ENCODE measurements at regions not wholly inside any gene's neighbourhood (a gene's known extent, or its start where the extent isn't known, plus 50 kb on each side); places are given as distances from the start of the nearest gene placed in this dataset.
A peak's percentile ranks its signal among the peaks of the same experiment; 100 is the strongest.

DNA sequence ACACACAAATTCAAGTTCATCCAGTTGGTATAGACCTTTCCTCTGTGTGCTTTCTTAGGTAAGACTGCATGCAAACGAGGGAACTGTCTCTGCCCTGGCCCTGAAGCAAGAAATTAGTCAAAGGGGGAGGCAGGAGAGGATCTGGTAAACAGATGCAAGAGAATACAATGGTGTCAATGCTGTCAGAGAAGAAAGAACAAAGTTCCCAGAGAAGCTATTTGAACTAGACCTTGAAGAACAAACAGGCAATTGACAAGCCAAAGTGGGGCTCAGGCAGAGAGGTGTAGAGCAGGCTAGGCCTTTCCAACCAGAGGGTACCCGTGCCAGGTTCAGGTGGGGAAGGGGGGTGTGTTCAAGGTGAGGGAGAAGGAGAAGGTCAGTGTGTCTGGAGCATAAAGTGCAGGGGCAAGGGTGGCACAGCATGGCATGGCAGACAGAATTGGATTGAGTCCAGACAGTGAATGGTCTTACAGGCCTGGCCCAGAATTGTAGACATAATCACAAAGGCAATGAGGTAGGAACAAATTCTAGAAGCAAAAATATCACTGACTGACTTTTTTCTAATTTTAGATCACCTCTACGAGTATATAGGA lies 95.0 kb upstream of the STARD13 start:
- intact Hi-C loops (cut with DNase I), result no loop called here
- H3K27ac ChIP-seq, result no peak overlapping the region

DNA sequence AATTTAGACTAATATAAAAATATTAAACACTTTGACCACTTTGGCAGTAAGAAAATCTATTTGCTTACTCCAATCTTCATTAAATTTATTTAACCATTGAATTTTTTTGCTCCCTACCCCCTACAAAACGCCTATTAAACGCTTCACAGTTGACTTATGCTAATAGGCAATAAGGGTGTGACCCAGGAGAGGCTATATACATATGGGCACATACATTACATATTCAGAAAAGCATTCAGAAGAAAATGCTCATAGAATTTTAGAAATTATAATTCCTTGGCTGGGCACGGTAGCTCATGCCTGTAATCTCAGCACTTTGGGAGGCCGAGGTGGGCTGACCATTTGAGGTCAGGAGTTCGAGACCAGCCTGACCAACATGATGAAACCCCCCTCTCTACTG lies 95.6 kb upstream of the STARD13 start:
- TF ChIP-seq, protein P1, sequence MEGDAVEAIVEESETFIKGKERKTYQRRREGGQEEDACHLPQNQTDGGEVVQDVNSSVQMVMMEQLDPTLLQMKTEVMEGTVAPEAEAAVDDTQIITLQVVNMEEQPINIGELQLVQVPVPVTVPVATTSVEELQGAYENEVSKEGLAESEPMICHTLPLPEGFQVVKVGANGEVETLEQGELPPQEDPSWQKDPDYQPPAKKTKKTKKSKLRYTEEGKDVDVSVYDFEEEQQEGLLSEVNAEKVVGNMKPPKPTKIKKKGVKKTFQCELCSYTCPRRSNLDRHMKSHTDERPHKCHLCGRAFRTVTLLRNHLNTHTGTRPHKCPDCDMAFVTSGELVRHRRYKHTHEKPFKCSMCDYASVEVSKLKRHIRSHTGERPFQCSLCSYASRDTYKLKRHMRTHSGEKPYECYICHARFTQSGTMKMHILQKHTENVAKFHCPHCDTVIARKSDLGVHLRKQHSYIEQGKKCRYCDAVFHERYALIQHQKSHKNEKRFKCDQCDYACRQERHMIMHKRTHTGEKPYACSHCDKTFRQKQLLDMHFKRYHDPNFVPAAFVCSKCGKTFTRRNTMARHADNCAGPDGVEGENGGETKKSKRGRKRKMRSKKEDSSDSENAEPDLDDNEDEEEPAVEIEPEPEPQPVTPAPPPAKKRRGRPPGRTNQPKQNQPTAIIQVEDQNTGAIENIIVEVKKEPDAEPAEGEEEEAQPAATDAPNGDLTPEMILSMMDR (IDR thresholded peaks at IDR 0.05), result no peak
- DNase-seq, result no peak
- ATAC-seq, result no peak
- Histone ChIP-seq H3K27ac (no peak overlapping the region), H3K36me3 (no peaks in the 10 kb centered on the region), H3K27me3 (ENCODE audit: low read depth) (no peaks in the 10 kb centered on the region), H3K4me1 (no peaks in the 10 kb centered on the region), H3K4me3 (no peak overlapping the region), H3K9me3 (no peaks in the 10 kb centered on the region)
- intact Hi-C loops (cut with DNase I), result no loop called here

More for the DNA sequence above, 95.0 kb upstream of the STARD13 start:
- ATAC-seq (no peak), DNase-seq (no peak)
- TF ChIP-seq, protein P1 (IDR thresholded peaks at IDR 0.05), result no peak
- no peaks in the 10 kb centered on the region for H3K36me3 ChIP-seq
- no peaks in the 10 kb centered on the region for H3K27me3 ChIP-seq (ENCODE audit: low read depth)
- no peaks in the 10 kb centered on the region for H3K4me1 ChIP-seq
- H3K4me3 ChIP-seq, result no peak overlapping the region
- no peaks in the 10 kb centered on the region for H3K9me3 ChIP-seq

DNA sequence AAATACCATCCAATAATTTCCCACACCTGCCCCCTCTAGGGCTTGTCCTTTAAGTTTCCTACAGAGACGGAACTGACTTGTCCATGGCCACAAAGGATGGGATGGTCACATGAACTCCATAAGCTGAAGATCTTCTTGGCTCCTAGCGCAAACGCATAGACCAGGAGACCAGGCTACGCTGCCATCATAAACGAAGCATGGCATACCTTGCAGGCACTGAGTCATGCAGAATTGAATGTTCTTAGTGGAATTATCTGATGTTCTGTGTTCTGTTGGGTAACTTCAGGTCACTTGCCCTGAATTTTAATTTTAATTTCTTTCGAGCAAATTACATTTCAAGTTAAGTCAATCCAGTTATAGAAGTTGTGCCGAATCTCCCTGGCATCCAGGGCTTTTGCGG lies 96.4 kb upstream of the STARD13 start:
- TF ChIP-seq, protein P1 (IDR thresholded peaks at IDR 0.05), result no peak
- Histone ChIP-seq H3K4me1 (no peaks in the 10 kb centered on the region), H3K27ac (no peak overlapping the region), H3K27me3 (ENCODE audit: low read depth) (no peaks in the 10 kb centered on the region), H3K9me3 (no peaks in the 10 kb centered on the region), H3K36me3 (no peaks in the 10 kb centered on the region), H3K4me3 (no peak overlapping the region)
- intact Hi-C loops (cut with DNase I), result no loop called here
- ATAC-seq (no peak), DNase-seq (no peak)

DNA sequence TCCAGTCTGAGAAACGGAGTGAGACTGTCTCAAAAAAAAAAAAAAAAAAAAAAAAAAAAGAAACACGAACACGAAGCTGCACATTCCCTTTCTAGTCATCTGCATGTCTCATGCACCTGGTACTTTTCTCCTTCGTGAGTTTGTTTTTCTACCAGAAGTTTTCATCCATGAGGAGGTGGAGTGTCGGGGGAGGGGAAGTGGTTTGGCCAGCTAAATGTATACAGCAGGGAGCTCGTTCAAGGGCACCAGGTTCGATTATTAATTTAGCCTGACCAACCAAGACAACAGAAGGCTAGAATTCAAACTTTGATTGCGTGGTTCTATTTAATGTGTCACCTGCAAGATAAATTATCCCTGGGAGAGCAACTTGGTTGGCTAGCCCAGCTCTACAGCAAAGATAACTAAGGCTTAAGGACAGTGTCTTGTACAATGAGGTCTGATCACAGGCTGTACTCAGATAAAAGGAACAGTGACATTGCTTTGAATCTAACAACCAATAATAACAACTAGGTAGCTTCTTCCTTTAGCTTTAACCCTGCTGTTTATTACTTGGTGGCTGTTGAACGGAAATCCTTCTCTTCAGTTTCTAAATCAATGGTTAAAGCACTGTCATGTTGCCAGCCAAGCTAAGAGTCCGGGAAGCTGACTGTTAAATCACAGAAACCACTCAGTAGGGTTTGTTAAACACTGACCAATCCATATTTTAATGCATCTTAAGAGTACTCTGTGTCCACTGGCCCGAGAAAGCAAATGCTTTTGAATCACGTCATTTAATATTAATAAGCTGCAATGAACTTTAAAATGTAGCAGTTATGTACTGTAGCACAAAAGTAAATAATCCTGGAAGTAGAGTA lies 98.4 kb upstream of the STARD13 start:
- no peaks in the 10 kb centered on the region for H3K9me3 ChIP-seq
- no peaks in the 10 kb centered on the region for H3K36me3 ChIP-seq
- peak in 1 of 2 donors; percentile 61 for ATAC-seq
- H3K4me3 ChIP-seq, result no peak overlapping the region
- intact Hi-C loops (cut with DNase I), result no loop called here
- TF ChIP-seq, protein P1 (IDR thresholded peaks at IDR 0.05), result no peak
- no peak for DNase-seq
- no peak overlapping the region for H3K27ac ChIP-seq
- H3K4me1 ChIP-seq, result no peaks in the 10 kb centered on the region
- no peaks in the 10 kb centered on the region for H3K27me3 ChIP-seq (ENCODE audit: low read depth)

DNA sequence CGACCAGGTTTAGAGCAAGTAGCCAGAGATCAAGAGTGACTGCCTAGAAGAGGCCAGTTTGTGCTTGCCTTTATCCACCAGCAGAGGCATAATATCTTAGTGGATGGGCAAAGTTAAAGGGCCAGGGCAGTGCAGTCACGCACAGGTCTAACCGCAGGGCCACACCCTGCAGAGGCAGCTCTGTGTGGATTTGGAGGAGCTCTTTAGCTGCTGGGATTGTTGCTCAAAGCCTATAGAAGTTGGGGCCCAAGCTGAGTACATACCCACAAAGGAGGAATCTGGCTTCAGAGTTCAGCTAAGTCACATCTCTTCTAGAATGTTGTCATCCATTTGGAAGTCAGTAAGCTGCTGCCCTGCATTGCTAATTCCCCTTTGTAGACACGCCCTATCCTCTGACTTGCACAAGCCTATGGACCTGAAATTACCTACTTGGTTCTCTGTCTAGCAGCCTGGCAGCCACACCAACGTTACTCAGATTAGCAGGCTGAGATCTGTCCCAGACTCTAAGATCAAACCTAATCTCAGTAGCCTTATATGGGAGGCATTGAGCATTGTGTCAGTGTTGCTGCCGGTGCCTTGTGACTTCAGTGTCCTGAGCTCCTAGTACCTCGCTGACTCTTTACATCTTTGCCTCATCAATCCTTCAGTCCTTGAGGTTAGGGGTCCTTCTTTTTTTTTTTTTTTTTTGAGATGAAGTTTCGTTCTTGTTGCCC lies 102.9 kb upstream of the STARD13 start:
- ATAC-seq (peak in 1 of 2 donors; percentile 42), DNase-seq (no peak)
- intact Hi-C loops (cut with DNase I), result no loop called here
- Histone ChIP-seq H3K27ac (no peak overlapping the region), H3K9me3 (no peaks in the 10 kb centered on the region), H3K36me3 (no peaks in the 10 kb centered on the region), H3K4me3 (no peak overlapping the region), H3K27me3 (ENCODE audit: low read depth) (no peaks in the 10 kb centered on the region), H3K4me1 (no peaks in the 10 kb centered on the region)
- TF ChIP-seq, protein P1 (IDR thresholded peaks at IDR 0.05), result no peak

All from lower lobe of right lung (tissue), 2 donors.